Sigmoid colon (tissue), 6 donors: ENCODE measurements at regions not wholly inside any gene's neighbourhood (a gene's known extent, or its start where the extent isn't known, plus 50 kb on each side); places are given as distances from the start of the nearest gene placed in this dataset.

ENCODE experiments used
- DNase-seq: peaks from one replicate; pipeline ENCODE4 v3.0.0-alpha.2; 2019
- H3K27ac ChIP-seq, 4 donors: fragments of 200-600 bp; sonication (generic); one replicate each; pipeline ENCODE4 v1.5.1; 2016 to 2019; ENCODE audit warnings: mild to moderate bottlenecking in 1 of 4
- H3K27me3 ChIP-seq, 3 donors: fragments of 200-600 bp; sonication (generic); one replicate each; pipeline ENCODE4 v1.5.1; 2019; ENCODE audit warnings: mild to moderate bottlenecking in 1 of 3
- H3K36me3 ChIP-seq, 4 donors: fragments of 200-600 bp; sonication (generic); one replicate each; pipeline ENCODE4 v1.5.1; 2016 to 2019
- H3K4me1 ChIP-seq, 4 donors: fragments of 200-600 bp; sonication (generic); one replicate each; pipeline ENCODE4 v1.5.1; 2017 to 2019
- H3K4me3 ChIP-seq, 4 donors: fragments of 200-600 bp; sonication (generic); one replicate each; pipeline ENCODE4 v1.5.1; 2017 to 2019; ENCODE audit warnings: mild to moderate bottlenecking in 2 of 4, moderate library complexity in 1 of 4
- H3K9me3 ChIP-seq, 4 donors: fragments of 200-600 bp in 3 of 4; sonication (generic) in 3 of 4; one replicate each; pipeline versions ENCODE4 v1.5.1 to v1.6.1; 2013 to 2019
- CTCF ChIP-seq, 4 experiments: fragments of 450-650 bp in 3 of 4; fragments of 200-600 bp in 1 of 4; IDR thresholded peaks; one replicate each; pipeline ENCODE4 v1.5.1; 2016 to 2019; ENCODE audit warnings: antibody characterized with exemption in 4 of 4, mild to moderate bottlenecking in 3 of 4, moderate library complexity in 2 of 4
- EP300 ChIP-seq, 4 donors: sonication (generic); formaldehyde crosslinking; IDR thresholded peaks; one replicate each; pipeline ENCODE4 v1.6.1; 2017; ENCODE audit warnings: antibody characterized with exemption in 4 of 4
- POLR2A ChIP-seq, 2 donors: fragments of 450-650 bp; IDR thresholded peaks; one replicate each; pipeline ENCODE4 v1.6.1; 2016; ENCODE audit warnings: antibody characterized with exemption in 2 of 2, mild to moderate bottlenecking in 2 of 2, moderate library complexity in 2 of 2
- POLR2AphosphoS5 ChIP-seq, 4 donors: sonication (generic); formaldehyde crosslinking; IDR thresholded peaks; one replicate each; pipeline ENCODE4 v1.6.1; 2017; ENCODE audit warnings: antibody characterized with exemption in 4 of 4
- WGBS, 2 donors: extraction: QIAGEN DNeasy Blood & Tissue Kit; methylation state at CpG; one replicate each; pipeline ENCODE4 v1.1.7; 2013; 5-methylcytosine and 5-hydroxymethylcytosine counted together
- intact Hi-C: fragments of 100-400 bp; cut with DNase I; formaldehyde crosslinking; loops from one replicate; pipeline ENCODE4 v1.15.1; 2023
- donor health status: healthy with polysubstance abuse.
- donor health status: healthy.

DNA sequence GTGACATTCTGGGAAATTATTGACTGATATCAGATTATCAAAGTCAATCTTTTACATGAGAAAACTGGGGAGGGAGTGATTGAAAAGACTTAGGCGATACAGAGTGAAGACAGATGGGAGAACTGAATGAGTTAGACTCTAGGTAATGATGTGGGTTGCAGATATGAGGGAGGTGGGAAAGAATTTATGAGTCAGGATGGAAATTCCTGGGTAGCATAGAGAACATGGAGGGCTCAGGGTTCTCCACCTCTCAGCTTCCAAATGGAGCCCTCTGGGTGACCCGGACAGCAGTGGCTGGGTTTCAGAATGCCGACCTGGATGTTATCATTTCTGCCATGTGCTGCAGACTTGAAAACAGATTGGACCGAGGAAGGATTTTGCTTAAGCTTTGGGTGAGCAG lies 75.4 kb upstream of the SHB start:
- no peak for TF ChIP-seq POLR2AphosphoS5 (IDR thresholded peaks at IDR 0.05)
- no peak for TF ChIP-seq POLR2A (IDR thresholded peaks at IDR 0.05)
- TF ChIP-seq CTCF (IDR thresholded peaks at IDR 0.05) = no peak
- no peak for TF ChIP-seq EP300 (IDR thresholded peaks at IDR 0.05)
- H3K36me3 ChIP-seq = no peaks in the 10 kb centered on the region
- H3K4me3 ChIP-seq = no peak overlapping the region
- 75 to 81% methylated on average over 4 of the region's 4 CpGs for WGBS, 2 donors
- no peak overlapping the region for H3K27ac ChIP-seq
- intact Hi-C loops = no loop called here
- H3K9me3 ChIP-seq = no peaks in the 10 kb centered on the region
- no peaks in the 10 kb centered on the region for H3K27me3 ChIP-seq
- no peak for DNase-seq
- H3K4me1 ChIP-seq = peaks cover 0 to 15% (median 9%) of the 10 kb centered on the region in 4 donors

DNA sequence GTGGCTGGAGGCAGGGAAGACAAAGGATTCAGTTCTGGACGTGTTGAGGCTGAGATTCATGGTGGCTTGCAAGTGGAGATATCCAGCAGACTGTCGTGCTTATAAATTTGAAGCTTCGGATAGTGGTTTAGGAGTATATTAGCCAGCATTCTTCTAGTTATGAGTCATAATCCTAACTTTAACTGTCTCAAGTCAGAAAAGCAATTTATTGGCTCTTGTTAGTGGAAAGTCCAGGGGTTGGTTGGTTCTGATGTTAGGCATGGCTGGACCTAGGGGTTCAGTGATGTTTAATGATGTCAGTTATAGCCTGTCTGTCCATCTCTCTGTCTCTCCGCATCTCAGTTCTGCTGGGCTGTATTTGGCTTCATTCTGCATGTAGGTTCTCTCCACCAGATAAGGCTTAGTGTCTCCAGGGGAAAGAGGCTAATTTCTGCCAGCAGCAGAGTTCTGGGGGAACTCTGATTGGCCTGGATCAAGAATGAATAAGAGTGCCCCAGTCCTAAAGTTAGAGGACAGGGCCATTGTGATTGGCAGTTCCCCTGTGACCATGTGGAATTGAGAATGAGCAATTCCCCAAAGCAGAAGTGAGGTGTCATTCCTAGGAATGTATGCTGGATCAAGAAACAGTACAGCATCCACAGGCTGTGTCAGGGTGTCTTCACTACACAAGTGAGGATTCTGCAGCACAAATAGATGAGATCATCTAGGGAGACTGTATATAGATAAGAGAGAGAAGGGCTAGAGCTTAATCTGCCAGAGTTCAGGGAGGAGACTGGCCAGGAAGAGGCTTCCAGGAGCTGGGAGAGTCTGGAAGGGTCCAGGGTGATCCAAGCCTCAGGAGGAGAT lies 72.9 kb upstream of the SHB start:
- no peaks in the 10 kb centered on the region for H3K27me3 ChIP-seq
- intact Hi-C loops = no loop called here
- TF ChIP-seq EP300 (IDR thresholded peaks at IDR 0.05) (no peak), POLR2AphosphoS5 (IDR thresholded peaks at IDR 0.05) (no peak), CTCF (IDR thresholded peaks at IDR 0.05) (no peak), POLR2A (IDR thresholded peaks at IDR 0.05) (no peak)
- H3K4me3 ChIP-seq = no peak overlapping the region
- WGBS, 2 donors = 51 to 56% methylated on average over 4 of the region's 4 CpGs
- no peak overlapping the region for H3K27ac ChIP-seq
- no peaks in the 10 kb centered on the region for H3K9me3 ChIP-seq
- DNase-seq = no peak
- no peaks in the 10 kb centered on the region for H3K36me3 ChIP-seq
- H3K4me1 ChIP-seq = peaks cover 0 to 15% (median 9%) of the 10 kb centered on the region in 4 donors

GRCh38 chr9:38138276-38138675 lies 69.2 kb upstream of the SHB start:
- no peak for TF ChIP-seq EP300 (IDR thresholded peaks at IDR 0.05)
- no peak for DNase-seq
- WGBS, 2 donors = 45 to 58% methylated on average over 4 of the region's 4 CpGs
- intact Hi-C loops = no loop called here
- Histone ChIP-seq H3K27me3 (no peaks in the 10 kb centered on the region), H3K27ac (no peak overlapping the region), H3K9me3 (no peaks in the 10 kb centered on the region), H3K36me3 (no peaks in the 10 kb centered on the region), H3K4me1 (peaks cover 0 to 15% (median 9%) of the 10 kb centered on the region in 4 donors), H3K4me3 (no peak overlapping the region)

DNA sequence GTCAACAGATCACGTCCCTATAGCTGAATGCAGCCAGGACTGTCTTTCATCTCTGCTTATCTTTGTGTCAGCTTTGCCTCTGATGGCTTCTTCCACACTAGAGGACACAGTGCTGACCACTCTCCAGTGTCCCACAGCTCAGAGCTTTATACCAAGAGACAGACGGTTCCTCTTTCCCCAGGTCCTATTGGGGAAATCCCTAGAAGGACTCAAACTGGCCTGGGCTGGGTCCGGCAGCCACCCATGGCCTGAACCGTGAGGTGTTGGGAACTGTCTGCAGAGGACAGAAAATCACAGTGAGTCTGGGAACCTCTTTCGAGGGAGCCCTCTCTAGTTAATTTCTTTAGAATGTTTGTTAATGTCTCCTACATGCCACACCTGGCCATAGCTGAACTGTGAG lies 68.3 kb upstream of the SHB start:
- intact Hi-C loops = no loop called here
- H3K9me3 ChIP-seq = no peaks in the 10 kb centered on the region
- peaks cover 0 to 14% (median 9%) of the 10 kb centered on the region in 4 donors for H3K4me1 ChIP-seq
- no peaks in the 10 kb centered on the region for H3K27me3 ChIP-seq
- DNase-seq = no peak
- WGBS, 2 donors = 83 to 87% methylated on average over 5 of the region's 5 CpGs
- no peak for TF ChIP-seq POLR2AphosphoS5 (IDR thresholded peaks at IDR 0.05)
- TF ChIP-seq EP300 (IDR thresholded peaks at IDR 0.05) = no peak
- no peak for TF ChIP-seq CTCF (IDR thresholded peaks at IDR 0.05)
- no peak for TF ChIP-seq POLR2A (IDR thresholded peaks at IDR 0.05)
- H3K4me3 ChIP-seq = no peak overlapping the region
- no peaks in the 10 kb centered on the region for H3K36me3 ChIP-seq
- H3K27ac ChIP-seq = no peak overlapping the region

- H3K27ac ChIP-seq = no peak overlapping the region
- no peaks in the 10 kb centered on the region for H3K9me3 ChIP-seq
- intact Hi-C loops = no loop called here
- TF ChIP-seq POLR2AphosphoS5 (IDR thresholded peaks at IDR 0.05) = no peak
- TF ChIP-seq CTCF (IDR thresholded peaks at IDR 0.05) = no peak
- TF ChIP-seq EP300 (IDR thresholded peaks at IDR 0.05) = no peak
- no peak for TF ChIP-seq POLR2A (IDR thresholded peaks at IDR 0.05)
- H3K4me3 ChIP-seq = no peak overlapping the region
- peaks cover 0 to 4% (median 2%) of the 10 kb centered on the region in 4 donors for H3K4me1 ChIP-seq
- H3K27me3 ChIP-seq = no peaks in the 10 kb centered on the region
- no peaks in the 10 kb centered on the region for H3K36me3 ChIP-seq
- no peak for DNase-seq
- 90 to 97% methylated on average over 2 of the region's 2 CpGs for WGBS, 2 donors
Observed at GRCh38 chr9:38136386-38136785, 67.4 kb upstream of the SHB start.
